AG04449 (cell line): ENCODE measurements at regions not wholly inside any gene's neighbourhood (a gene's known extent, or its start where the extent isn't known, plus 50 kb on each side); places are given as distances from the start of the nearest gene placed in this dataset.

Experiments
- CTCF ChIA-PET: fragments of 350-600 bp; formaldehyde crosslinking; extraction: SDS; loops from one replicate; lab custom pipeline; 2021; ENCODE audit warnings: antibody characterized with exemption; lab: Yijun Ruan, JAX
- POLR2A ChIA-PET: fragments of 400-600, 350-600 bp; formaldehyde crosslinking; extraction: SDS; loops from one replicate; lab custom pipeline; 2020; ENCODE audit warnings: antibody characterized with exemption, inconsistent platforms; lab: Yijun Ruan, JAX
- DNase-seq: peaks from one replicate; pipeline ENCODE4 v3.0.0-alpha.2; 2010; ENCODE audit warnings: low read depth, low spot score
- H3K4me3 ChIP-seq: 2 replicates; pipeline ENCODE4 v1.5.1; 2011; ENCODE audit warnings: low read depth, mild to moderate bottlenecking, control low read depth, low read length
- TF ChIP-seq, protein P1 (sequence below): IDR thresholded peaks from one replicate; pipeline ENCODE4 v1.5.1; 2011; ENCODE audit warnings: mild to moderate bottlenecking, moderate library complexity, low read length, control low read depth, inconsistent platforms; ENCODE audit not compliant: insufficient read depth; ENCODE audit errors: missing control alignments

DNA sequence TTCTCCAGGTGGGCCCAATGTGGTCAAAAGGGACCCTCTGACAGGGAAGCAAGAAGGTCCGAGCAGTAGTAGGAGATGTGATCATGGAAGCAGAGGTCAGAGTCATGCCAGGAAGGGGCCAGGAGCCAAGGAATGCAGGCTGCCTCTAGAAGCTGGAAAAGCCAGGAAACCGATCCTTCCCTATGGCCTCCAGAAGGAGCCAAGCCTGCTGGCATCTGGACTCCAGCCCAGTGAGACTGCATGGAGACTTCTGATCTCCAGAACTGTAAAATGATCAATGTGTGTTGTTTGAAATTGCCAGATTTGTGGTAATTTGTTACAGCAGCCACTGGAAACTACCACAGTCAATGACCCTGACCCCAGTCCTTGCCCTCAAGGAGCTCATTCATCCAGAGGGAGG, 56.8 kb upstream of the SPATA12 start:
- no peak overlapping the region for H3K4me3 ChIP-seq
- ChIA-PET POLR2A (no interaction called here), CTCF (interaction anchor here (0.6 to 6.8 kb wide), 3 partner anchors 8 to 301 kb away, joined by 3 to 91 read pairs (median 4); no protein-coding TSS in a partner anchor)
- DNase-seq: no peak
- TF ChIP-seq, protein P1, sequence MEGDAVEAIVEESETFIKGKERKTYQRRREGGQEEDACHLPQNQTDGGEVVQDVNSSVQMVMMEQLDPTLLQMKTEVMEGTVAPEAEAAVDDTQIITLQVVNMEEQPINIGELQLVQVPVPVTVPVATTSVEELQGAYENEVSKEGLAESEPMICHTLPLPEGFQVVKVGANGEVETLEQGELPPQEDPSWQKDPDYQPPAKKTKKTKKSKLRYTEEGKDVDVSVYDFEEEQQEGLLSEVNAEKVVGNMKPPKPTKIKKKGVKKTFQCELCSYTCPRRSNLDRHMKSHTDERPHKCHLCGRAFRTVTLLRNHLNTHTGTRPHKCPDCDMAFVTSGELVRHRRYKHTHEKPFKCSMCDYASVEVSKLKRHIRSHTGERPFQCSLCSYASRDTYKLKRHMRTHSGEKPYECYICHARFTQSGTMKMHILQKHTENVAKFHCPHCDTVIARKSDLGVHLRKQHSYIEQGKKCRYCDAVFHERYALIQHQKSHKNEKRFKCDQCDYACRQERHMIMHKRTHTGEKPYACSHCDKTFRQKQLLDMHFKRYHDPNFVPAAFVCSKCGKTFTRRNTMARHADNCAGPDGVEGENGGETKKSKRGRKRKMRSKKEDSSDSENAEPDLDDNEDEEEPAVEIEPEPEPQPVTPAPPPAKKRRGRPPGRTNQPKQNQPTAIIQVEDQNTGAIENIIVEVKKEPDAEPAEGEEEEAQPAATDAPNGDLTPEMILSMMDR: no peak

- ChIA-PET CTCF (interaction anchor here (7.2 kb wide), 1 partner anchor 13 kb away, joined by 61 read pairs; no protein-coding TSS in a partner anchor), POLR2A (no interaction called here)
- TF ChIP-seq, protein P1: no peak
- no peak overlapping the region for H3K4me3 ChIP-seq
- no peak for DNase-seq
Measured at GRCh38 chr3:57001356-57001755, 59.1 kb upstream of the SPATA12 start.

GRCh38 chr3:57000012-57000411, 60.5 kb upstream of the SPATA12 start:
- DNase-seq: no peak
- ChIA-PET POLR2A (no interaction called here), CTCF (interaction anchor here (2.8 to 7.2 kb wide), 3 partner anchors 8 to 298 kb away, joined by 17 to 61 read pairs (median 52); no protein-coding TSS in a partner anchor)
- no peak overlapping the region for H3K4me3 ChIP-seq
- TF ChIP-seq, protein P1: no peak

- POLR2A ChIA-PET: interaction anchor here (0.6 kb wide), 1 partner anchor 175 kb away, joined by 3 read pairs; no protein-coding TSS in a partner anchor
- H3K4me3 ChIP-seq: no peak overlapping the region
- no peak for DNase-seq
- TF ChIP-seq, protein P1: no peak
- CTCF ChIA-PET: interaction anchor here (2.8 to 7.2 kb wide), 3 partner anchors 9 to 298 kb away, joined by 17 to 61 read pairs (median 52); no protein-coding TSS in a partner anchor
Measured at GRCh38 chr3:56999547-56999946, 60.9 kb upstream of the SPATA12 start.

DNA sequence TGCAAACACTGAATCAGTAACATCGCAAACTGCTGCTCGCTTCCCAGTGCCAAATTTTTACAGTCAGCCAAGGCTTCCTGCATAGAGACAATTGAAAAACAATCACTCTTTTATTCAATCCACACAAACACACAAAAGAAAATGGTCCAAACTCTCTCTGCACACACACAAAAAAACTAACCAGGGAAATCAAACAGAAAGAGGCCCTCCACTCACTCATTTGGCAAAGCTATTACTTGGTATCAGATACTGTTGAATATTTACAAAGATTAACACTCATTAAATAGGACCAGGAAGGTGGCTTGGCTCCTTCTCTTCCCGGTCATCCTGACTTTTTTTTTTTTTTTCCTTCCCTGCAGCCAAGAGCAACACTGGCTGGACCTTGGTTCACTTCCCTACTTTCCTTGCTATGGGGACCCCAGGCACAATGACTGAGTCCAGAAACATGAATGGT, 62.4 kb upstream of the SPATA12 start:
- POLR2A ChIA-PET: no interaction called here
- DNase-seq: no peak

DNA sequence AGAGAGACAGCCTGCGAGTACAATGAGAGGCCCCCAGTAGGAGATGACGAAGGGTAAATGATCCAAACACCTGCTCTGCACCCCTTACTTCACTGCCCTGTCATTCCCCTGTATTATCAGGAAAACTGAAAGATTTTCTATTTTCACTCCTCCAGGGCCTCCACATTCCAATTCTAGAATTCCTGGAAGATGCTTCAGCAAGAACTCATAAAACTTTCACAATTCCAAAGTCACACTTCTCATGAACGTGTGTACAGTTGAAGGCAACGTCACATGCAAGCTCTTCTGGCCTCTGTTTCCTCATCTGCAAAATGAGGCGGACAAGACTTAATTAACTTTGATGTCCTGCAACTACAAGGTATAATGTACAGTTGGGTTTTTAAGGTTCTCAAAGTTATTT, 62.8 kb upstream of the SPATA12 start:
- H3K4me3 ChIP-seq: no peak overlapping the region
- DNase-seq: no peak
- TF ChIP-seq, protein P1: no peak
- POLR2A ChIA-PET: no interaction called here
- CTCF ChIA-PET: interaction anchor here (0.5 to 7.2 kb wide), 9 partner anchors 9 to 307 kb away, joined by 3 to 61 read pairs (median 27); partner anchors contain the start of gene ARHGEF3

More for the DNA sequence above, 62.4 kb upstream of the SPATA12 start:
- CTCF ChIA-PET: interaction anchor here (0.5 to 7.2 kb wide), 6 partner anchors 10 to 307 kb away, joined by 3 to 61 read pairs (median 10); no protein-coding TSS in a partner anchor
- H3K4me3 ChIP-seq: no peak overlapping the region
- TF ChIP-seq, protein P1: no peak
